ENCODE measurements at regions not wholly inside any gene's neighbourhood (a gene's known extent, or its start where the extent isn't known, plus 50 kb on each side); places are given as distances from the start of the nearest gene placed in this dataset.

GRCh38 chr7:149595078-149595477 is 97.5 kb upstream of the ZNF746 start:
- no peak overlapping the region for H2AFZ ChIP-seq (ENCODE audit: low read length)
- peaks cover 3% of the 10 kb centered on the region; the same call in 1 of the 2 replicates for H3K4me1 ChIP-seq (ENCODE audit: low read length)
- H3K9me2 ChIP-seq (replicated peaks; ENCODE audit: insufficient read depth, low read length): no peaks in the 10 kb centered on the region
- no peaks in the 10 kb centered on the region for H3K9me3 ChIP-seq (replicated peaks; ENCODE audit: insufficient read depth, low read length)
- H3K27me3 ChIP-seq (replicated peaks; ENCODE audit: insufficient read depth, low read length): no peaks in the 10 kb centered on the region
- no peak overlapping the region for H3K27ac ChIP-seq (ENCODE audit: low read length)
- H3F3A ChIP-seq (ENCODE audit: insufficient read depth, low read length): no peaks in the 10 kb centered on the region
- no peak for TF ChIP-seq EZH2 (optimal IDR thresholded peaks at IDR 0.05; ENCODE audit: low read depth, low read length)
- TF ChIP-seq CTCF (IDR thresholded peaks at IDR 0.05; ENCODE audit: low read length): no peak
- no peak for TF ChIP-seq EZH2phosphoT487 (IDR thresholded peaks at IDR 0.05; ENCODE audit: low read length)
- H3K4me2 ChIP-seq (ENCODE audit: low read depth, low read length): no peak overlapping the region
- peaks cover 5% of the 10 kb centered on the region; the same call in 1 of the 2 replicates for H4K20me1 ChIP-seq (ENCODE audit: insufficient read depth, low read length)
- H3K9ac ChIP-seq (ENCODE audit: low read length): no peak overlapping the region
- peaks cover 14% of the 10 kb centered on the region; the same call in 1 of the 2 replicates for H3K79me2 ChIP-seq (ENCODE audit: low read length)
- no peak for DNase-seq
- no peak overlapping the region for H3K4me3 ChIP-seq (ENCODE audit: low read length)
- H3K36me3 ChIP-seq (replicated peaks; ENCODE audit: insufficient read depth, low read length): no peaks in the 10 kb centered on the region

- Histone ChIP-seq H3F3A (ENCODE audit: insufficient read depth, low read length) (no peaks in the 10 kb centered on the region), H3K79me2 (ENCODE audit: low read length) (0 out of 2 replicates have a peak, but pooled peaks cover 4% of the 10 kb centered on the region), H3K4me3 (ENCODE audit: low read length) (no peak overlapping the region), H3K9me3 (replicated peaks; ENCODE audit: insufficient read depth, low read length) (no peaks in the 10 kb centered on the region), H4K20me1 (ENCODE audit: insufficient read depth, low read length) (no peaks in the 10 kb centered on the region), H3K4me1 (ENCODE audit: low read length) (no peaks in the 10 kb centered on the region), H3K27ac (ENCODE audit: low read length) (no peak overlapping the region), H3K27me3 (replicated peaks; ENCODE audit: insufficient read depth, low read length) (no peaks in the 10 kb centered on the region), H3K4me2 (ENCODE audit: low read depth, low read length) (no peak overlapping the region), H3K9me2 (replicated peaks; ENCODE audit: insufficient read depth, low read length) (no peaks in the 10 kb centered on the region), H3K36me3 (replicated peaks; ENCODE audit: insufficient read depth, low read length) (0 out of 2 replicates have a peak, but pooled peaks cover 13% of the 10 kb centered on the region), H3K9ac (ENCODE audit: low read length) (no peak overlapping the region), H2AFZ (ENCODE audit: low read length) (no peak overlapping the region)
- no peak for TF ChIP-seq EZH2 (optimal IDR thresholded peaks at IDR 0.05; ENCODE audit: low read depth, low read length)
- TF ChIP-seq CTCF (IDR thresholded peaks at IDR 0.05; ENCODE audit: low read length): no peak
- TF ChIP-seq EZH2phosphoT487 (IDR thresholded peaks at IDR 0.05; ENCODE audit: low read length): no peak
- no peak for DNase-seq
Observed at GRCh38 chr7:149588930-149589329, 91.3 kb upstream of the ZNF746 start.

GRCh38 chr7:149586646-149587645 is 89.3 kb upstream of the ZNF746 start:
- no peak overlapping the region for H3K27ac ChIP-seq (ENCODE audit: low read length)

More at GRCh38 chr7:149586646-149587645, 89.3 kb upstream of the ZNF746 start:
- no peaks in the 10 kb centered on the region for H3K9me3 ChIP-seq (replicated peaks; ENCODE audit: insufficient read depth, low read length)
- TF ChIP-seq EZH2 (optimal IDR thresholded peaks at IDR 0.05; ENCODE audit: low read depth, low read length) (no peak), CTCF (IDR thresholded peaks at IDR 0.05; ENCODE audit: low read length) (no peak), EZH2phosphoT487 (IDR thresholded peaks at IDR 0.05; ENCODE audit: low read length) (no peak)
- no peaks in the 10 kb centered on the region for H3K4me1 ChIP-seq (ENCODE audit: low read length)
- no peaks in the 10 kb centered on the region for H3F3A ChIP-seq (ENCODE audit: insufficient read depth, low read length)
- H3K27me3 ChIP-seq (replicated peaks; ENCODE audit: insufficient read depth, low read length): no peaks in the 10 kb centered on the region
- H3K9me2 ChIP-seq (replicated peaks; ENCODE audit: insufficient read depth, low read length): no peaks in the 10 kb centered on the region
- H3K36me3 ChIP-seq (replicated peaks; ENCODE audit: insufficient read depth, low read length): peaks cover 13% of the 10 kb centered on the region; the same call in 1 of the 2 replicates
- DNase-seq: no peak
- no peak overlapping the region for H3K4me3 ChIP-seq (ENCODE audit: low read length)
- H3K9ac ChIP-seq (ENCODE audit: low read length): no peak overlapping the region
- H3K4me2 ChIP-seq (ENCODE audit: low read depth, low read length): no peak overlapping the region
- H3K79me2 ChIP-seq (ENCODE audit: low read length): 0 out of 2 replicates have a peak, but pooled peaks cover 4% of the 10 kb centered on the region
- no peaks in the 10 kb centered on the region for H4K20me1 ChIP-seq (ENCODE audit: insufficient read depth, low read length)
- H2AFZ ChIP-seq (ENCODE audit: low read length): no peak overlapping the region
